HG02798 (cell line): ENCODE measurements at regions not wholly inside any gene's neighbourhood (a gene's known extent, or its start where the extent isn't known, plus 50 kb on each side); places are given as distances from the start of the nearest gene placed in this dataset.

Experiments used
- ATAC-seq: cut with Tn5 transposase; IDR thresholded peaks from one replicate; pipeline ENCODE4 v1.9.1; 2021; ENCODE audit warnings: mild to moderate bottlenecking; ENCODE audit not compliant: unreplicated experiment, poor library complexity

DNA sequence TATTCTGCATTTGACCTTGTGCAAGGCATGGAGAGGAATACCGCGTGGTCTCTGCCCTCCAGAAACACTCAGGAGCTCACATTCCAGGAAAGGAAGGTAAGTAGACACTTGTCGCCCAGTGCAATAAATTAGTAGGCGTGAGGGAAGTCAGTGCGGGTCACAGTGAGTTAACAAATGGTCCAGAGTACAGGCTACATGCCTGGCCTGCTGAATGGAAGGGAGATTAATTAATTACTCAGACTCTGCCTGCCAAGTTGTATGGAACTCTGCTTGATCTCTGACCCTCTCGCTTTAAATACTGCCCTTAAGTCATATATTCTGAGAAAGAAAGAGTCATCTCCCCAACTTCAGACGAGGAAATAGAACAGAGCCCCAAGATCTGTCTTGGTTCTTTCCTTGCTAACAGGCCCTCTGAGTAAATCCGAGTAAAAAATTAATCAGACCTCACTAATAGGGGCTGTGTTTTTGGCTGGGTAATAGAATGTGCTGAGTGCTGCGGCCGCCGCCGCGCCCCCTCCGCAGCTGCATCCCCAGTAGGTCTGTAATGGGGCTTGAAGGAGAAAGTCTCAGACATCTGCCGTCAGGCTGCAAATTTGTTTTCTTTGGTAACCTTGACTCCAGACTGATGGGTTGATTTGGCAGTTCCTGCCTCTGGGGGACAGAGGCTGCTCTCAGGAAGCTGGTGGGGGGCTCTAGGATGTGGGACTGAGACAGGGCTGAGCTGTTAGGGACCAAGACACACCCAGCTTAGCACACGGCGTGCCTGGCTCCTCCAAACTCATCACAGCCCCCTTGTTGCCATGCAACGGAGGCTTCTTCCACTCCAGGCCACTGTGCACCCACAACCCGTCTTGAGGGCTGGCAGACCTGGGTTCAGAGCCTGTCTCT, 144.4 kb downstream of the NSG2 start:
- ATAC-seq: no peak

DNA sequence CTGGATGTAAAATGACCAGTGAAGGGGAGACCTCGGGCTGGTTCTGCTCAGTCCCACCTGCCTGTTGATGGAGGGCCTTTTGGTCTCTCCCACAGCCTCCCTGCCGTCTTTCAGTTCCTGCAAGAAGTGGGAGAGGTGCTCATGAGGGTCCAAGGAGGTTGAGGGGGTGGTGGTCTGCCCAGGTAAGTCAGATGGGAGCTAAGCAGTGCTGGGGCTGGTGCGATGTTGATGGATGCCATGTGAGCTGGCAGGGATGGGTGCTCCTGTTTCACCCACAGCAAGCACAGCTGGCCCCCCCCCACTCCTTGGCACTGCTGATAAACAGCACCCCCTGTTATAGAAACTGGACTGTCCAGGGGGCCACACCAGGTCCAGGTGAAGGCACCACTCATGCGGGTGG, 145.6 kb downstream of the NSG2 start:
- no peak for ATAC-seq

- no peak for ATAC-seq
These were observed 146.5 kb downstream of the NSG2 start for GRCh38 chr5:174191850-174192655.

DNA sequence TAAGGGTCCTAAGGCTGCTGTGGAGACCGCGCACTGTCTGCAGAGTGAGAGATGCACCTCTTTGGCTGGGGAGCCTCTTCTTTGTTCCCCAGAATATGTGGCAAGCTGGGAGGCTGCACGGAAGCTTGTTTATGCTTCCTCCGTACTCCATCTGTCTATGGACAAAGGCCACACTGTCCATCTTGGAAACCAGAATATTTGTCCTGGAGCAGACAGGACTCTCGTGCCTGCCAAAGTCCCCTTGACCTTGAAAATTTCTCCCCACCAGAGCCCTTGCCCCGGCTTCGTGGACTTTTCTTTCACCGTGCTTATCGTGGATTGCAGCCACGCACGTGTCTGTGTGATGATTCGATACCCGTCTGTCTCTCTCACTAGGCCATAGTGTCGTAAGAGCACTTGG, 147.4 kb downstream of the NSG2 start:
- ATAC-seq: no peak

- ATAC-seq: no peak
These were observed 150.0 kb downstream of the NSG2 start for GRCh38 chr5:174195517-174195916.

DNA sequence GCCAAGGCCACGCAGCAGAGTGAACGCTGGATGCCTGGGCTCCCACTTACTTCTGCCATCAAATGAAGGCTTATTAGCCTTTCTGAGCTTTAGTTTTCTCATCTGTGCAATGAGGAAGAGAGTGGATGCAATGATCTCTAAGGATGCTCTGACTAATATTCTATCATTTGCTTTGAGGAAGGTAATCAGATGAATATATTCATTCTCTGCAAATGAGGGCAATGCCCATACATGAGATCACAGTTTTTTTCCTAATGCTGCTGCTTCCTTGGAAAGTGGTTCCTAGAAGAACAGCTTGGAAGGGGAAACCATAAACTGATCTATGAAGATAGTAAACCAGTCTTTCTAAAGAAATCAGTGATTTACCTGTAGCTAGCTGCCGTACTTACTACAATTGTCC, 152.4 kb downstream of the NSG2 start:
- no peak for ATAC-seq

- ATAC-seq: no peak
These were observed 153.0 kb downstream of the NSG2 start for GRCh38 chr5:174198541-174198940.

- ATAC-seq: no peak
These were observed 157.5 kb downstream of the NSG2 start for GRCh38 chr5:174202996-174203395.

GRCh38 chr5:174204535-174205313, 159.2 kb downstream of the NSG2 start:
- ATAC-seq: no peak

- no peak for ATAC-seq
These were observed 160.4 kb downstream of the NSG2 start for GRCh38 chr5:174205939-174206338.

DNA sequence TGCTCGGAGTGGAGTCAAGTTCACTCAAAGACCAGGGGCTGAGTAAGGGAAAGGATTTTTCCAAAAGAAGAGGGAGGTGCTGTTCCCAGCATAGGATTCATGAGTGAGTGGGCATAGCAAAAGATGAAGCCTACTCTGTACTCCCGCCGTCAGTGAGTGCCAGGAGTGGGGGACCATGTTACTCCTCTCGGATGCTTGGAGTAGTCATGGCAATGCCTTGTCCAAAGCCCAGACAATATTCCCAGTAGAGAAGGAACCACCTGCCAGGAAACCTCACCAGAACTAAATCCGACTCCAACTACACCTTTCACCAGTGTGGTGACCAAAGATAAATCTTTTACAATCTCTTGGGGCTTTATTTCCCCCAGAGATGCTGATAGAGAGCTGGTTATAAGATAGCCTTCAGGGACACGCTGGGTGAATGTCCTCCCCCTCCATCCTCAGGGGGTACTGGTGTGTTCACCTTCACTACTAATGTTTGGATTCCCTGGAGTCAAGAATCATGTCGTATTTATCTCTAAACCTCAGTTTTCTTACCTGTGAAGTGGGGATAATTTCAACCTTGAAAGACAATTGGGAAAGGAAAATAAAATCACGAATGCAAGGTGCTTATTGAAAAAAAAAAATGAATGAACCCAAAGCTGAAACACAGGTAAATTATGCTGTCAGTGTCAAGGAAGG, 165.2 kb downstream of the NSG2 start:
- ATAC-seq: no peak

DNA sequence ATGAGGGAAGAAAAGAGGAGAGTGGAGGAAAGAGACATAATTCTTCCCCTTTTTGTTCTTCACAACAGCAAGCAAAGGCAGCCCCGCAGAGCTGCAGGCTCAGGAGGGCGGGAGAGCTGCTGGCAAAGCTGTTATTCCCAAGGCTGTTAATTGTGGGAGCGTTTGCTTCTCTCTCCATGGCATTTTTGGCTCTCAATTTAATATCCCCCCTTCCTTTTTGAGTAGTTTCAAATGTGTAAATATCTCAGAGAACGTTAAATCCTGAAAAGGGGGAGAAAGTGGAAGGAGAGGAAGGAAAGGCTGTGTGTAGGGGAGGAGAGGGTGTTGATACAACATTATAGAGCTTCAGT, 165.7 kb downstream of the NSG2 start:
- ATAC-seq: no peak

DNA sequence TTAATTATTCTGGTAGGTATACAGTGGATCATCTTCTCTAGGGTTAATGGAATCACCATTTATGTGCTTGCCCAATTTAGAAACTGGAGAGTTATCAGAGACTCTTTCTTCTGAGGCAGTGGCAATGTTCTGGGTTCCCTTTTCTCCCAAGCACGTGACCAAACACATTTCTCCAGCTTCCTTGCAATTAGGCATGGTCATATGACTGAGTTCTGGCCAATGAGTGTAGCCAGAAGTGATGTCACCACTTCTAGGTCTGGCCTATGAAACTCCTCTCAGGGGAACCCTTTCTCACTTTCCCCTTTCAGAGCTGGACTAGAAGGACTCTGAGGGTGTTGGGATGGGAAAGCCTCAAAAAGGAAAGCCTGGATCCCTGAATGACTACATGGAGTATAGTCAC, 172.0 kb downstream of the NSG2 start:
- no peak for ATAC-seq

- ATAC-seq: no peak
These were observed 172.7 kb downstream of the NSG2 start for GRCh38 chr5:174218162-174218561.

DNA sequence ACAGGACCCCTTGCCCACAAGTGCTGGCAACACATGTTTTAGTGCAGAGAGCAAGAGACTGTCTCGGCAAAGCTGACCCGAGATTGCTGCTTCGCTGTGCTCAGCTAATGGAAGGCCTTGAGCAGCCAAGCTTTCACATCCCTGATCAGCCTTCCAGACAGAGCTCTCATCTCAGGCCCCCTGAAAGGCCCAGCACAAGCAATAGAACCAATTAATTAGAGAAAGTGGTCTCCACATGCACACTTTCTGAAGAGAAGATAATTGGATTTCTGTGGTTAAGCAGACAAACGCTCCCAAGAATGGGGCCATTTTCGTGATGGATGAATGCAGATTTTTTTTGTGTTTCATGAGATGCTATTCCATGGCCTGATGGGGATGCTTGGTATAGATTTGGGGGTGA, 174.9 kb downstream of the NSG2 start:
- ATAC-seq: no peak

GRCh38 chr5:174221436-174221835, 175.9 kb downstream of the NSG2 start:
- no peak for ATAC-seq

GRCh38 chr5:174221946-174222345, 176.4 kb downstream of the NSG2 start:
- no peak for ATAC-seq

GRCh38 chr5:174222891-174223290, 177.4 kb downstream of the NSG2 start:
- no peak for ATAC-seq

GRCh38 chr5:174223355-174223754, 177.8 kb downstream of the NSG2 start:
- ATAC-seq: no peak

- no peak for ATAC-seq
These were observed 183.6 kb downstream of the NSG2 start for GRCh38 chr5:174229068-174229467.
